T-cell (primary cell): ENCODE measurements at regions not wholly inside any gene's neighbourhood (a gene's known extent, or its start where the extent isn't known, plus 50 kb on each side); places are given as distances from the start of the nearest gene placed in this dataset.

Experiments used
- ATAC-seq, 4 experiments: fragments of 200-7000 bp in 3 of 4; fragments of 150-1000 bp in 1 of 4; cut with Tn5 transposase; replicated peaks in 1 of 4; 1 replicate in 3 of 4; 2 replicates in 1 of 4; pipeline ENCODE4 v1.10.0; 2021; ENCODE audit warnings: moderate library complexity in 3 of 4, mild to moderate bottlenecking in 2 of 4, moderate number of reproducible peaks in 1 of 4
- CTCF ChIA-PET, 2 donors: fragments of 300-600 bp; sonication (Branson Sonifier 250); formaldehyde crosslinking; loops; one replicate each; lab custom pipeline; 2022; ENCODE audit warnings: antibody characterized with exemption in 2 of 2; lab: Charles Lee
- POLR2A ChIA-PET, 2 donors: fragments of 300-600 bp; sonication (Branson Sonifier 250); formaldehyde crosslinking; loops; one replicate each; lab custom pipeline; 2022; ENCODE audit warnings: antibody characterized with exemption in 2 of 2; lab: Charles Lee
- DNase-seq, 35 experiments: peaks; one replicate each; pipeline versions ENCODE4 v3.0.0 to v3.0.0-alpha.2; 2013 to 2023
- H3K27ac ChIP-seq: one replicate; pipeline ENCODE4 v1.5.1; 2013; ENCODE audit warnings: low read length
- H3K27me3 ChIP-seq, 2 experiments: replicated peaks in 1 of 2; 1 replicate in 1 of 2; 2 replicates in 1 of 2; pipeline versions ENCODE4 v1.6.1 to v1.7.0; 2013; ENCODE audit warnings: low read length in 1 of 2, mixed read lengths in 1 of 2; ENCODE audit not compliant: control insufficient read depth in 2 of 2, insufficient read depth in 2 of 2; ENCODE audit errors: extremely low read depth in 1 of 2
- H3K36me3 ChIP-seq, 2 donors: 1 replicate in 1 of 2; 2 replicates in 1 of 2; pipeline versions ENCODE4 v1.6.1 to v1.7.0; 2013; ENCODE audit warnings: low read length in 1 of 2; ENCODE audit not compliant: control insufficient read depth in 2 of 2, insufficient read depth in 1 of 2; ENCODE audit errors: extremely low read depth in 1 of 2
- H3K4me1 ChIP-seq, 2 experiments: 1 replicate in 1 of 2; 2 replicates in 1 of 2; pipeline versions ENCODE4 v1.6.1 to v1.7.0; 2013; ENCODE audit warnings: low read length in 2 of 2, mixed read lengths in 1 of 2; ENCODE audit not compliant: insufficient read depth in 2 of 2, control insufficient read depth in 1 of 2; ENCODE audit errors: extremely low read depth in 1 of 2
- H3K4me3 ChIP-seq, 2 donors: 1 replicate in 1 of 2; 2 replicates in 1 of 2; pipeline versions ENCODE4 v1.5.1 to v1.7.0; 2013; ENCODE audit warnings: mild to moderate bottlenecking in 2 of 2, low read length in 1 of 2, moderate library complexity in 1 of 2; ENCODE audit not compliant: control insufficient read depth in 1 of 2; ENCODE audit errors: extremely low read depth in 1 of 2
- H3K9me3 ChIP-seq: 2 replicates; pipeline ENCODE4 v1.7.0; 2013
- H3K27ac Mint-ChIP-seq, 2 donors: one replicate each; pipeline ENCODE4 v1.8.0; 2020 to 2021; ENCODE audit warnings: mild to moderate bottlenecking in 2 of 2, mixed read lengths in 2 of 2
- H3K27me3 Mint-ChIP-seq, 2 donors: one replicate each; pipeline ENCODE4 v1.8.0; 2021 to 2022; ENCODE audit warnings: mixed read lengths in 2 of 2
- H3K36me3 Mint-ChIP-seq: one replicate; pipeline ENCODE4 v1.8.0; 2021; ENCODE audit warnings: mixed read lengths
- H3K4me1 Mint-ChIP-seq, 3 donors: one replicate each; pipeline ENCODE4 v1.8.0; 2020 to 2022; ENCODE audit warnings: mixed read lengths in 3 of 3, mild to moderate bottlenecking in 1 of 3
- H3K4me3 Mint-ChIP-seq, 3 donors: one replicate each; pipeline ENCODE4 v1.8.0; 2020 to 2022; ENCODE audit warnings: mild to moderate bottlenecking in 3 of 3, mixed read lengths in 3 of 3, moderate library complexity in 3 of 3
- H3K9me3 Mint-ChIP-seq, 3 donors: one replicate each; pipeline ENCODE4 v1.8.0; 2020 to 2022; ENCODE audit warnings: mixed read lengths in 3 of 3
- WGBS: methylation state at CpG from one replicate; pipeline ENCODE4 v1.1.5; 2013; ENCODE audit warnings: missing lambda C conversion rate; ENCODE audit not compliant: insufficient coverage; 5-methylcytosine and 5-hydroxymethylcytosine counted together

DNA sequence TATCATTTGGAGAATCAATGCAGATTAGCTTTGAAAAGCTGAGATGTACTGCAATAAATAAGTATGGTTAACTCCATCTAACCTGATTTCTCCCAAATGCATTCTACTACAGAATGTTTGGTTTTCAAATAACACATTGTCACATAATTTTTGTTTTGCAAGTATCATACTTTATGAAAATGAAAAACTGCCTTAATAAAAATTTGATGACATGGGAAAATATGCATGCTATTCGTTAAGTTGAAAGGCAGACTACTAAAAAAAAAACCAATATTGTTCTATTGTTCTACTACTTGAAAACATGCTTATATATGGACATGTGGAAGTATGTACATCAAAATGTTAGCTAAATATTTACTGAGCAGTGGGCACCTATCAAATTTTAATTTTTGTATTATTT is 668.9 kb downstream of the HTR1A start:
- DNase-seq (no peak), ATAC-seq (no peak)
- H3K27me3 ChIP-seq: no peaks in the 10 kb centered on the region
- Mint-ChIP-seq H3K27me3 (no peaks in the 10 kb centered on the region), H3K4me1 (no peaks in the 10 kb centered on the region), H3K27ac (no peak overlapping the region), H3K4me3 (no peak overlapping the region), H3K9me3 (peaks cover 2 to 8% (median 5%) of the 10 kb centered on the region in 3 donors), H3K36me3 (no peaks in the 10 kb centered on the region)
- no peaks in the 10 kb centered on the region for H3K4me1 ChIP-seq
- no CpG with 5 or more reads among the region's 1 CpG for WGBS
- no peak overlapping the region for H3K4me3 ChIP-seq
- H3K27ac ChIP-seq: no peak overlapping the region
- no peaks in the 10 kb centered on the region for H3K36me3 ChIP-seq
- ChIA-PET POLR2A (no interaction called here), CTCF (no interaction called here)
- H3K9me3 ChIP-seq: no peaks in the 10 kb centered on the region

DNA sequence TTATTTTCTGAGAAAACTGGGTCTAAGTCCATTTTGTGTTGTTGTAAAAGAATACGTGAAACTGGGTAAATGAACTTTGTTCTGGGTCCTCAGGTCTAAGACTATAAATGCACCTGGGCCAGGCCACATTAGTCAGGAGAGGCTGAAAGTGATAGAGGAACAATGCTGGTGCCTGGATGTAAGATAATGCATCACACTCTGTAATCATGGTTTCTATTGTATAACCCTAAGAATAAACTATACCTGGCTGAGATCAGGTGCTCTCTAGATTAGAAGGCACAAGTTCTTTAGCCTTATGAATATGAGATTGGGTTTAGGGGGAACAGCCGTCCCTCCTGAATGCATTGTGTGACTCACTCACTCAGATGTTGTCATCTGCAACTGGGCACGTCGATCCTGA is 675.5 kb downstream of the HTR1A start:
- no peak overlapping the region for H3K27ac Mint-ChIP-seq
- peaks cover 15 to 25% (median 18%) of the 10 kb centered on the region in 3 donors for H3K9me3 Mint-ChIP-seq
- 88% methylated on average over 1 of the region's 4 CpGs for WGBS
- Histone ChIP-seq H3K27ac (no peak overlapping the region), H3K4me3 (no peak overlapping the region), H3K9me3 (no peaks in the 10 kb centered on the region), H3K27me3 (no peaks in the 10 kb centered on the region), H3K4me1 (no peaks in the 10 kb centered on the region), H3K36me3 (no peaks in the 10 kb centered on the region)
- ATAC-seq (no peak), DNase-seq (no peak)
- H3K4me1 Mint-ChIP-seq: no peaks in the 10 kb centered on the region
- no peaks in the 10 kb centered on the region for H3K36me3 Mint-ChIP-seq
- CTCF ChIA-PET: no interaction called here
- H3K27me3 Mint-ChIP-seq: no peaks in the 10 kb centered on the region
- POLR2A ChIA-PET: no interaction called here
- no peak overlapping the region for H3K4me3 Mint-ChIP-seq

DNA sequence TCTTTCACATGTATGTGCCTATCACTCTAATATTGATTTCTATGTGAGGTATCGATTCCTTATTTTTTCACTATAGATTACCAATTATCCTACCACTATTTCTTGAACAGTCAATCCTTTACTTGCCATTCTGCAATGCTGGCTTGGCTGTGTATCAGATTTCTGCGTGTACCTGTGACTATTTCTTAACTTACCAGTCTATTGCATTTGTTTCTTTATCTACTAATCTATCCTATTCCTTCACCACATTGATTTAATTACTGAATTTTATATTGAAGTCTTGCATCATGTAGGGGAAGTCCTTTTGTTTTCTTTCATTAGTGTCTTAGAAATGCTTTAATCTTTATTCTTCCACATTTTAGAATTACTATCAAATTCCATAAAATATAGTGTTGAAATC is 684.8 kb downstream of the LRRC70 start:
- H3K36me3 Mint-ChIP-seq: no peaks in the 10 kb centered on the region
- ATAC-seq: no peak
- no peak overlapping the region for H3K27ac ChIP-seq
- H3K27me3 ChIP-seq: no peaks in the 10 kb centered on the region
- H3K27ac Mint-ChIP-seq: no peak overlapping the region
- H3K27me3 Mint-ChIP-seq: no peaks in the 10 kb centered on the region
- no peaks in the 10 kb centered on the region for H3K36me3 ChIP-seq
- no CpG with 5 or more reads among the region's 2 CpGs for WGBS
- H3K9me3 Mint-ChIP-seq: peaks cover 4 to 17% (median 5%) of the 10 kb centered on the region in 3 donors
- no peaks in the 10 kb centered on the region for H3K4me1 ChIP-seq
- no peaks in the 10 kb centered on the region for H3K4me1 Mint-ChIP-seq
- POLR2A ChIA-PET: no interaction called here
- no peak overlapping the region for H3K4me3 ChIP-seq
- H3K9me3 ChIP-seq: no peaks in the 10 kb centered on the region
- H3K4me3 Mint-ChIP-seq: no peak overlapping the region
- no peak for DNase-seq
- CTCF ChIA-PET: no interaction called here

DNA sequence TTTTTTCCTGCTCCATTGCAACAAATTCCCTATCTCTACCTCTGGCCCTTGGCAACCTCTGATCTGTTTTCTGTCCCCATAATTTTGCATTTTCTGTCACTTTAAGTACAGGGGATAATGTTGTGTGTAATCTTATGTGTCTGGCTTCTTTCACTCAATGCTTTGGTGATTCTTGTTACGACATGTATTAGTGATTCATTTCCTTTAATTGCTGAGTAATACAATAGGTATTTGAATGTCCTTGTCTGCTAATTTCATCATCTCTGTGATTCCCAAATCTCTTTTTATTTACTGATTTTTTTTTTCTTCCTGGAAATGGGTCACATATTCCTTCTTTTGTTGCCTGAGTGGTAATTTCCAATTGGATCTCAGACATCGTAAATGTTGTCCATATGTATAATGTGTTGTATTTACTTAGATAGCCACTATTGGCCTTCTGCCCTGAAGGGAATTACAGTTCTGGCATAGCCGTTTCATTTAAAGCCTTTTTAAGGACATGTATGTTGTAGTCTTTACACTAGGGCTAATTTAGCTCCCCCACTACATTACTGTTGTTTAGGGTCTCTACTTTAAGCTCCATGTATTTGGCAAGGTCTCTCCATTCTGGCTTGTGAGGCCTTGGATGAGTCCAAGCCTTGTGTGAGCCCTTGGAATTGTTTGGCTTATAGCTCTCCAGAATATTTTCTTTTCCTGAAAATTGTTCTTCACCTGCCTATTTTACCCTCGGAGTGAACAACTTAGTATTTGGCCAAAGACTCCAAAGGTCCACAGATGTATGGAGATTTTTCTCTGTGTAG is 683.8 kb downstream of the LRRC70 start:
- DNase-seq (no peak), ATAC-seq (no peak)
- no peaks in the 10 kb centered on the region for H3K4me1 ChIP-seq
- H3K4me3 ChIP-seq: no peak overlapping the region
- Mint-ChIP-seq H3K4me1 (no peaks in the 10 kb centered on the region), H3K36me3 (no peaks in the 10 kb centered on the region), H3K9me3 (peaks cover 4 to 9% (median 5%) of the 10 kb centered on the region in 3 donors), H3K27ac (no peak overlapping the region), H3K27me3 (no peaks in the 10 kb centered on the region), H3K4me3 (no peak overlapping the region)
- no peak overlapping the region for H3K27ac ChIP-seq
- no peaks in the 10 kb centered on the region for H3K27me3 ChIP-seq
- ChIA-PET CTCF (no interaction called here), POLR2A (no interaction called here)
- H3K36me3 ChIP-seq: no peaks in the 10 kb centered on the region
- WGBS: no CpG with 5 or more reads among the region's 4 CpGs
- H3K9me3 ChIP-seq: no peaks in the 10 kb centered on the region

DNA sequence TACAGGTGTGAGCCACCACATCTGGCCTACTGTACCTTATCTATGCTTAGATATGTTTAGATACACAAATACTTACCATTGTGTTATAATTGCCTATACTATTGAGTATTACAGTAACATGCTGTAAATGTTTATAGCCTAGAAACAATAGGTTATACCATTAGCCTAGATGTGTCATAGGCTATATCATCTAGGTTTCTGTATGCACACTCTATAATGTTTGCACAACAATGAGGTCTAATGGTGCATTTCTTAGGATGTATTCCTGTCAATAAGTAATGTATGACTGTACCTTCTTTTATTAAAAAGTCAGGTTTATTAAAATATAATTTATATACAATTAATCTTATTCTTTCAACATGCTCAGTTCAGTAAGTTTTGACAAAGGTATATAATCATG is 683.1 kb downstream of the LRRC70 start:
- Mint-ChIP-seq H3K9me3 (peaks cover 4 to 9% (median 5%) of the 10 kb centered on the region in 3 donors), H3K36me3 (no peaks in the 10 kb centered on the region), H3K4me1 (no peaks in the 10 kb centered on the region), H3K27ac (no peak overlapping the region), H3K4me3 (no peak overlapping the region), H3K27me3 (no peaks in the 10 kb centered on the region)
- Histone ChIP-seq H3K9me3 (no peaks in the 10 kb centered on the region), H3K4me1 (no peaks in the 10 kb centered on the region), H3K36me3 (no peaks in the 10 kb centered on the region), H3K27me3 (no peaks in the 10 kb centered on the region), H3K4me3 (no peak overlapping the region), H3K27ac (no peak overlapping the region)
- ChIA-PET CTCF (no interaction called here), POLR2A (no interaction called here)
- no peak for DNase-seq
- ATAC-seq: no peak

DNA sequence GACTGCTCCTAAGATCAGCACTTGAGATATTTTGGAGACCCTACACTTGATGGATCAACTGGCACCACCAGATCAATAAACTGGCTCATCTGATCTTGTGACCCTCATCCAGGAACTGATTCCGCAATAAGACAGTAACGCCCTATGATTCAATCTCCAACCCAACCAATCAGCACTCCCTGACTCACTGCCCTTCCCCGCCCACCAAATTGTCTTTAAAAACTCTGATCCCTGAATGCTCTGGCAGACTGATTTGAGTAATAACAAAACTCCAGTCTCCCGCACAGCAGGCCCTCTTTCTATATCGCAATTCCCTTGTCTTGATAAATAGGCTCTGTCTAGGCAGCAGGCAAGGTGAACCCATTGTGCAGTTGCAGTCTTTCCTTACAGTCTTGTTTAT is 677.0 kb downstream of the LRRC70 start:
- Mint-ChIP-seq H3K27ac (no peak overlapping the region), H3K36me3 (no peaks in the 10 kb centered on the region), H3K4me1 (no peaks in the 10 kb centered on the region), H3K27me3 (no peaks in the 10 kb centered on the region), H3K9me3 (peaks cover 4 to 24% (median 8%) of the 10 kb centered on the region in 3 donors), H3K4me3 (no peak overlapping the region)
- Histone ChIP-seq H3K36me3 (no peaks in the 10 kb centered on the region), H3K4me1 (no peaks in the 10 kb centered on the region), H3K27me3 (no peaks in the 10 kb centered on the region), H3K9me3 (no peaks in the 10 kb centered on the region), H3K4me3 (no peak overlapping the region), H3K27ac (no peak overlapping the region)
- CTCF ChIA-PET: no interaction called here
- ATAC-seq (no peak), DNase-seq (no peak)
- POLR2A ChIA-PET: no interaction called here
- 82% methylated on average over 3 of the region's 5 CpGs for WGBS

DNA sequence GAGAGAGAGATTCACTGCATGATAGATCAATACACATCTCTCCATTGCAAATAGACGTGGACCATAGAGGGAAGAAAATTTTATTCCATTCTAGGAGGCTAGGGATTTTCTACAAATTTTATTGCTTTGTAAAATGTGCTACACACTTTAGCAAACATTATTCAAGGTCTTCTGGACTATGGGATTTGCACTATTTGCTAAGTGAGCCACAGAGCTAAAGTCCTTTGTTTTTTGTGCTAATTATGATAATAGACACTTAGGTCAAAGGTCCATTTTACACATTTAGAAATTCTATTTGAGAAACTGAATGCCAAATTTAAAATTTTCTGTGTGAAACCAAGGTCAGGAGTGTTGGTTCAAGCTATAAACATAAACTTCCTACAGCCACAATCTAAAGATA is 672.3 kb downstream of the LRRC70 start:
- CTCF ChIA-PET: no interaction called here
- Mint-ChIP-seq H3K4me1 (no peaks in the 10 kb centered on the region), H3K36me3 (no peaks in the 10 kb centered on the region), H3K4me3 (no peak overlapping the region), H3K27me3 (no peaks in the 10 kb centered on the region), H3K9me3 (peaks cover 7 to 23% (median 7%) of the 10 kb centered on the region in 3 donors), H3K27ac (no peak overlapping the region)
- no CpG with 5 or more reads among the region's 1 CpG for whole genome bisulfite sequencing
- H3K4me1 ChIP-seq: no peaks in the 10 kb centered on the region
- no peak for ATAC-seq
- no peaks in the 10 kb centered on the region for H3K9me3 ChIP-seq
- DNase-seq: no peak
- POLR2A ChIA-PET: no interaction called here
- H3K27me3 ChIP-seq: no peaks in the 10 kb centered on the region
- H3K36me3 ChIP-seq: no peaks in the 10 kb centered on the region
- no peak overlapping the region for H3K4me3 ChIP-seq
- H3K27ac ChIP-seq: no peak overlapping the region
